H9 (cell line): ENCODE measurements at regions not wholly inside any gene's neighbourhood (a gene's known extent, or its start where the extent isn't known, plus 50 kb on each side); places are given as distances from the start of the nearest gene placed in this dataset.

Experiments used
- DNase-seq: peaks from one replicate; pipeline ENCODE4 v3.0.0-alpha.2; 2017
- H2AFZ ChIP-seq: one replicate; pipeline ENCODE4 v1.6.1; 2013; ENCODE audit warnings: mild to moderate bottlenecking, low read length, control low read depth, moderate library complexity
- H2AK5ac ChIP-seq: 2 replicates; pipeline ENCODE4 v1.6.1; 2013; ENCODE audit warnings: low read length, control low read depth, mixed read lengths; ENCODE audit not compliant: insufficient read length
- H2BK120ac ChIP-seq: one replicate; pipeline ENCODE4 v1.6.1; 2013; ENCODE audit warnings: low read depth, mild to moderate bottlenecking, low read length, control low read depth, inconsistent platforms; ENCODE audit not compliant: poor library complexity, severe bottlenecking
- H2BK12ac ChIP-seq: 2 replicates; pipeline ENCODE4 v1.6.1; 2013; ENCODE audit warnings: low read length, control low read depth, mixed read lengths, low read depth; ENCODE audit not compliant: insufficient read length
- H2BK15ac ChIP-seq: 2 replicates; pipeline ENCODE4 v1.6.1; 2013; ENCODE audit warnings: low read depth, low read length, control low read depth
- H2BK20ac ChIP-seq: one replicate; pipeline ENCODE4 v1.6.1; 2013; ENCODE audit warnings: low read depth, mild to moderate bottlenecking, low read length, control low read depth, inconsistent platforms; ENCODE audit not compliant: poor library complexity, severe bottlenecking
- H2BK5ac ChIP-seq: 2 replicates; pipeline ENCODE4 v1.6.1; 2013; ENCODE audit warnings: low read length, control low read depth, mixed read lengths; ENCODE audit not compliant: insufficient read length
- H3K14ac ChIP-seq: 2 replicates; pipeline ENCODE4 v1.6.1; 2013; ENCODE audit warnings: low read length, control low read depth; ENCODE audit not compliant: insufficient read depth
- H3K18ac ChIP-seq: 2 replicates; pipeline ENCODE4 v1.6.1; 2013; ENCODE audit warnings: low read depth, mild to moderate bottlenecking, mixed read lengths, low read length, control low read depth; ENCODE audit not compliant: insufficient read length
- H3K23ac ChIP-seq: 2 replicates; pipeline ENCODE4 v1.6.1; 2013; ENCODE audit warnings: low read length, control low read depth, mixed read lengths, low read depth; ENCODE audit not compliant: insufficient read length
- H3K23me2 ChIP-seq: 2 replicates; pipeline ENCODE4 v1.6.1; 2013; ENCODE audit warnings: low read depth, mild to moderate bottlenecking, mixed read lengths, low read length, control low read depth; ENCODE audit not compliant: insufficient read length, poor library complexity, severe bottlenecking
- H3K27ac ChIP-seq: 2 replicates; pipeline ENCODE4 v1.5.1; 2013; ENCODE audit warnings: low read length, control low read depth, mixed read lengths, low read depth; ENCODE audit not compliant: insufficient read length
- H3K27me3 ChIP-seq: 2 replicates; pipeline ENCODE4 v1.6.1; 2013; ENCODE audit warnings: low read length, control low read depth, inconsistent platforms; ENCODE audit not compliant: insufficient read depth
- H3K4ac ChIP-seq: 2 replicates; pipeline ENCODE4 v1.6.1; 2013; ENCODE audit warnings: low read depth, mild to moderate bottlenecking, control low read depth, inconsistent platforms, low read length, moderate library complexity
- H3K4me1 ChIP-seq: 2 replicates; pipeline ENCODE4 v1.6.1; 2013; ENCODE audit warnings: low read length, control low read depth, inconsistent platforms; ENCODE audit not compliant: insufficient read depth
- H3K4me2 ChIP-seq: 2 replicates; pipeline ENCODE4 v1.6.1; 2013; ENCODE audit warnings: low read length, control low read depth, mixed read lengths; ENCODE audit not compliant: insufficient read length, insufficient read depth
- H3K56ac ChIP-seq: 2 replicates; pipeline ENCODE4 v1.6.1; 2013; ENCODE audit warnings: low read depth, mild to moderate bottlenecking, mixed read lengths, low read length, control low read depth; ENCODE audit not compliant: insufficient read length
- H3K79me1 ChIP-seq: 2 replicates; pipeline ENCODE4 v1.6.1; 2013; ENCODE audit warnings: low read depth, mild to moderate bottlenecking, moderate library complexity, low read length, control low read depth, inconsistent platforms; ENCODE audit not compliant: insufficient read depth, poor library complexity, severe bottlenecking
- H3K79me2 ChIP-seq: 2 replicates; pipeline ENCODE4 v1.6.1; 2013; ENCODE audit warnings: low read length, control low read depth, inconsistent platforms; ENCODE audit not compliant: insufficient read depth
- H3K9ac ChIP-seq: 2 replicates; pipeline ENCODE4 v1.6.1; 2013; ENCODE audit warnings: low read length, control low read depth, mixed read lengths; ENCODE audit not compliant: insufficient read length; ENCODE audit errors: extremely low read depth
- H3K9me3 ChIP-seq: one replicate; pipeline ENCODE4 v1.6.1; 2013; ENCODE audit warnings: low read depth, low read length, inconsistent platforms; ENCODE audit not compliant: control insufficient read depth
- H3T11ph ChIP-seq: one replicate; pipeline ENCODE4 v1.6.1; 2013; ENCODE audit warnings: mild to moderate bottlenecking, low read length, control low read depth, inconsistent platforms
- H4K20me1 ChIP-seq: one replicate; pipeline ENCODE4 v1.6.1; 2013; ENCODE audit not compliant: control insufficient read depth, insufficient read length, insufficient read depth
- H4K5ac ChIP-seq: 2 replicates; pipeline ENCODE4 v1.6.1; 2013; ENCODE audit warnings: low read depth, mild to moderate bottlenecking, mixed read lengths, low read length, control low read depth; ENCODE audit not compliant: insufficient read length
- H4K8ac ChIP-seq: replicated peaks from 2 replicates; pipeline ENCODE4 v1.6.1; 2013; ENCODE audit warnings: low read length, control low read depth, mixed read lengths, low read depth; ENCODE audit not compliant: insufficient read length
- H4K91ac ChIP-seq: 2 replicates; pipeline ENCODE4 v1.6.1; 2013; ENCODE audit warnings: low read depth, mild to moderate bottlenecking, moderate library complexity, mixed read lengths, low read length, control low read depth; ENCODE audit not compliant: insufficient read length
- H3K27ac Mint-ChIP-seq, 3 experiments: 2 replicates in 2 of 3; 3 replicates in 1 of 3; pipeline ENCODE4 v1.8.0; 2020 to 2021; ENCODE audit warnings: mixed read lengths in 3 of 3, mild to moderate bottlenecking in 1 of 3, moderate library complexity in 1 of 3
- H3K27me3 Mint-ChIP-seq: 2 replicates; pipeline ENCODE4 v1.8.0; 2021; ENCODE audit warnings: low read depth, mild to moderate bottlenecking, moderate library complexity, mixed read lengths
- H3K36me3 Mint-ChIP-seq, 3 experiments: 2 replicates in 2 of 3; 3 replicates in 1 of 3; pipeline ENCODE4 v1.8.0; 2020 to 2021; ENCODE audit warnings: low read depth in 3 of 3, mixed read lengths in 3 of 3; ENCODE audit not compliant: insufficient read depth in 1 of 3
- H3K4me1 Mint-ChIP-seq, 2 experiments: 2 replicates each; pipeline ENCODE4 v1.8.0; 2020; ENCODE audit warnings: mixed read lengths in 2 of 2
- H3K4me3 Mint-ChIP-seq, 2 experiments: 2 replicates in 1 of 2; 3 replicates in 1 of 2; pipeline ENCODE4 v1.8.0; 2020 to 2021; ENCODE audit warnings: mild to moderate bottlenecking in 2 of 2, mixed read lengths in 2 of 2, moderate library complexity in 1 of 2
- H3K9me3 Mint-ChIP-seq, 2 experiments: 2 replicates in 1 of 2; 3 replicates in 1 of 2; pipeline ENCODE4 v1.8.0; 2020; ENCODE audit warnings: mild to moderate bottlenecking in 2 of 2, mixed read lengths in 2 of 2, moderate library complexity in 1 of 2
- CTCF ChIP-seq: fragments of 200-600 bp; sonication (generic); conservative IDR thresholded peaks from 3 replicates; pipeline ENCODE4 v1.8.0; 2021; ENCODE audit warnings: antibody characterized with exemption, mild to moderate bottlenecking
- WGBS: extraction: QIAGEN DNeasy Blood & Tissue Kit; methylation state at CpG from one replicate; pipeline ENCODE4 v1.1.7; 2013; ENCODE audit warnings: missing lambda C conversion rate, low lambda C conversion rate, mixed read lengths; ENCODE audit not compliant: insufficient read length; ENCODE audit errors: extremely low coverage; 5-methylcytosine and 5-hydroxymethylcytosine counted together

- H4K8ac ChIP-seq: no peak overlapping the region
- no peak overlapping the region for H3K4me2 ChIP-seq
- H3K9me3 Mint-ChIP-seq: peaks cover 2% of the 10 kb centered on the region in 2 experiments; a peak in 1 of 5 replicates
- no peak overlapping the region for H3K4me3 Mint-ChIP-seq
- H2BK5ac ChIP-seq: no peak overlapping the region
- no peaks in the 10 kb centered on the region for H3K36me3 Mint-ChIP-seq
- H3K27me3 ChIP-seq: no peaks in the 10 kb centered on the region
- H3K23me2 ChIP-seq: no peaks in the 10 kb centered on the region
- H4K20me1 ChIP-seq: no peaks in the 10 kb centered on the region
- no peaks in the 10 kb centered on the region for H3K79me1 ChIP-seq
- no peaks in the 10 kb centered on the region for H3K79me2 ChIP-seq
- no peak overlapping the region for H3T11ph ChIP-seq
- H3K27ac ChIP-seq: no peak overlapping the region
- no peaks in the 10 kb centered on the region for H3K9me3 ChIP-seq
- DNase-seq: no peak
- H2BK20ac ChIP-seq: no peak overlapping the region
- no peak overlapping the region for H3K27ac Mint-ChIP-seq
- no peak overlapping the region for H4K5ac ChIP-seq
- H2AFZ ChIP-seq: no peak overlapping the region
- H3K27me3 Mint-ChIP-seq: peaks cover 8% of the 10 kb centered on the region
- H3K4me1 Mint-ChIP-seq: peaks cover 9% of the 10 kb centered on the region in 2 experiments; a peak in 3 of 4 replicates
- no peak for TF ChIP-seq CTCF
- no peak overlapping the region for H4K91ac ChIP-seq
- no peak overlapping the region for H2BK12ac ChIP-seq
- no peak overlapping the region for H3K4ac ChIP-seq
- no CpG with 5 or more reads among the region's 18 CpGs for WGBS
- H3K14ac ChIP-seq: no peak overlapping the region; the same call in 1 of the 2 replicates
- H3K56ac ChIP-seq: no peak overlapping the region
- no peak overlapping the region for H3K18ac ChIP-seq
- H3K23ac ChIP-seq: no peak overlapping the region
- no peak overlapping the region for H2BK15ac ChIP-seq
- H2BK120ac ChIP-seq: no peak overlapping the region
- no peaks in the 10 kb centered on the region for H3K4me1 ChIP-seq
- H3K9ac ChIP-seq: no peak overlapping the region
- no peak overlapping the region for H2AK5ac ChIP-seq
These were observed 1391.9 kb downstream of the TBC1D22A start for GRCh38 chr22:48154169-48154942.
